ENCODE measurements at regions not wholly inside any gene's neighbourhood (a gene's known extent, or its start where the extent isn't known, plus 50 kb on each side); places are given as distances from the start of the nearest gene placed in this dataset.
"Not testable (repeated sequence)": the region's sequence is repeated elsewhere in the genome, so short reads cannot be mapped to it uniquely, and the experiment has no call there.

- Histone ChIP-seq H3K27ac (no peak overlapping the region), H3K27me3 (no peaks in the 10 kb centered on the region), H3K36me3 (no peaks in the 10 kb centered on the region), H3K4me1 (ENCODE audit: control insufficient read depth in 1 of 2, insufficient read depth in 1 of 2, low read depth in 1 of 2, low read length in 1 of 2) (no peaks in the 10 kb centered on the region), H3K4me3 (ENCODE audit: low read depth in 1 of 2, low read length in 1 of 2) (no peak overlapping the region), H3K9me3 (no peaks in the 10 kb centered on the region)
- no peak for TF ChIP-seq CTCF (IDR thresholded peaks at IDR 0.05)
Observed at GRCh38 chr20:56708991-56709390, 79.9 kb downstream of the TFAP2C start.

- Histone ChIP-seq H3K4me1 (ENCODE audit: control insufficient read depth in 1 of 2, insufficient read depth in 1 of 2, low read depth in 1 of 2, low read length in 1 of 2) (no peaks in the 10 kb centered on the region), H3K27me3 (no peaks in the 10 kb centered on the region), H3K36me3 (no peaks in the 10 kb centered on the region), H3K4me3 (ENCODE audit: low read depth in 1 of 2, low read length in 1 of 2) (no peak overlapping the region), H3K9me3 (no peaks in the 10 kb centered on the region), H3K27ac (no peak overlapping the region)
- TF ChIP-seq CTCF (IDR thresholded peaks at IDR 0.05) = no peak
Observed at GRCh38 chr20:56710125-56710524, 81.0 kb downstream of the TFAP2C start.

GRCh38 chr20:56710577-56710976, 81.5 kb downstream of the TFAP2C start:
- not testable (repeated sequence) for H3K36me3 ChIP-seq; H3K4me1 ChIP-seq (ENCODE audit: control insufficient read depth in 1 of 2, insufficient read depth in 1 of 2, low read depth in 1 of 2, low read length in 1 of 2); H3K27ac ChIP-seq; H3K9me3 ChIP-seq; H3K4me3 ChIP-seq (ENCODE audit: low read depth in 1 of 2, low read length in 1 of 2); H3K27me3 ChIP-seq

GRCh38 chr20:56711018-56711417, 81.9 kb downstream of the TFAP2C start:
- Histone ChIP-seq H3K36me3 (no peaks in the 10 kb centered on the region), H3K27ac (no peak overlapping the region), H3K9me3 (no peaks in the 10 kb centered on the region), H3K4me1 (ENCODE audit: control insufficient read depth in 1 of 2, insufficient read depth in 1 of 2, low read depth in 1 of 2, low read length in 1 of 2) (no peaks in the 10 kb centered on the region), H3K27me3 (no peaks in the 10 kb centered on the region), H3K4me3 (ENCODE audit: low read depth in 1 of 2, low read length in 1 of 2) (no peak overlapping the region)
- TF ChIP-seq CTCF (IDR thresholded peaks at IDR 0.05) = no peak

DNA sequence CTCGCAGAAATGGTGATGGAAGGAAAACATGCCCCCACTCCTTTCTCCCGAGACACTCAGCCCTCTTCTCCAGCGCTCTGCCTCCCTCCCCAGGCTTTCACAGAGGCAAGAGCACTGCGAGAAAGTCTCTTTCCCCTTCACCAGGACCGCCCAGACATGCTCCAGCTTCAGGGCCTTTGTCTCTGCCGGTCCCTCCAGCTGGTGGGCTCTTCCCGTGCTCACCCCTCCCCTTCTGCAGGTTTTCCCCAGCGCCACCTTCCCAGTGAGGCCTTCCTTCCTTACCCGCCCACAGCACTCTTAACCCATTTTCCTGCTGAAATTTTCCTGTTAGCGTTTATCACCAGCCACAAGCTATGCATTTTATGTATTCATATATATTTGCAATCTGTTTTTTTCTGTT, 86.2 kb downstream of the TFAP2C start:
- H3K9me3 ChIP-seq = no peaks in the 10 kb centered on the region
- no peaks in the 10 kb centered on the region for H3K4me1 ChIP-seq (ENCODE audit: control insufficient read depth in 1 of 2, insufficient read depth in 1 of 2, low read depth in 1 of 2, low read length in 1 of 2)
- H3K27me3 ChIP-seq = no peaks in the 10 kb centered on the region
- TF ChIP-seq CTCF (IDR thresholded peaks at IDR 0.05) = no peak
- no peaks in the 10 kb centered on the region for H3K36me3 ChIP-seq
- no peak overlapping the region for H3K27ac ChIP-seq
- no peak overlapping the region for H3K4me3 ChIP-seq (ENCODE audit: low read depth in 1 of 2, low read length in 1 of 2)

GRCh38 chr20:56715902-56716519, 86.9 kb downstream of the TFAP2C start:
- H3K27me3 ChIP-seq = no peaks in the 10 kb centered on the region
- no peaks in the 10 kb centered on the region for H3K9me3 ChIP-seq
- H3K36me3 ChIP-seq = no peaks in the 10 kb centered on the region
- no peak overlapping the region for H3K27ac ChIP-seq
- H3K4me1 ChIP-seq (ENCODE audit: control insufficient read depth in 1 of 2, insufficient read depth in 1 of 2, low read depth in 1 of 2, low read length in 1 of 2) = no peaks in the 10 kb centered on the region
- H3K4me3 ChIP-seq (ENCODE audit: low read depth in 1 of 2, low read length in 1 of 2) = no peak overlapping the region
- TF ChIP-seq CTCF (IDR thresholded peaks at IDR 0.05) = no peak
